SK-N-SH treated with all-trans-retinoic acid at 6 μM for 48 hours (cell line): ENCODE measurements at regions not wholly inside any gene's neighbourhood (a gene's known extent, or its start where the extent isn't known, plus 50 kb on each side); places are given as distances from the start of the nearest gene placed in this dataset.

Experiments
- ATAC-seq: fragments of 200-7000 bp; cut with Tn5 transposase; 3 replicates; pipeline ENCODE4 v1.9.1; 2020; ENCODE audit warnings: mild to moderate bottlenecking, moderate library complexity
- ARNTL ChIP-seq: fragments of 450-650 bp; formaldehyde crosslinking; IDR thresholded peaks from 2 replicates; pipeline ENCODE4 v1.5.0; 2020; ENCODE audit warnings: low read depth, mild to moderate bottlenecking, moderate library complexity, borderline replicate concordance
- BACH2 ChIP-seq: fragments of 250-450 bp; sonication (Bioruptor Pico); IDR thresholded peaks from 2 replicates; pipeline ENCODE4 v1.9.0; 2021; ENCODE audit warnings: mild to moderate bottlenecking, borderline replicate concordance
- CREB5 ChIP-seq: fragments of 250-450 bp; sonication (Bioruptor Pico); IDR thresholded peaks from 2 replicates; pipeline ENCODE4 v1.5.1; 2020; ENCODE audit warnings: low read depth, mild to moderate bottlenecking, moderate library complexity
- CSDC2 ChIP-seq: fragments of 250-450 bp; sonication (Bioruptor Pico); IDR thresholded peaks from 2 replicates; pipeline ENCODE4 v1.5.0; 2020; ENCODE audit warnings: mild to moderate bottlenecking, moderate library complexity
- GLIS3 ChIP-seq: fragments of 250-450 bp; sonication (Bioruptor Pico); IDR thresholded peaks from 2 replicates; pipeline ENCODE4 v1.5.0; 2020; ENCODE audit warnings: mild to moderate bottlenecking, moderate library complexity
- ISL1 ChIP-seq: fragments of 250-450 bp; sonication (Bioruptor Pico); IDR thresholded peaks from 2 replicates; pipeline ENCODE4 v2.1.2; 2022; ENCODE audit warnings: mild to moderate bottlenecking, moderate library complexity
- OSR1 ChIP-seq: fragments of 250-450 bp; sonication (Bioruptor Pico); IDR thresholded peaks from 2 replicates; pipeline ENCODE4 v1.8.0; 2022; ENCODE audit warnings: moderate library complexity, mild to moderate bottlenecking, inconsistent platforms
- PATZ1 ChIP-seq: fragments of 250-450 bp; sonication (Bioruptor Pico); IDR thresholded peaks from 2 replicates; pipeline ENCODE4 v1.8.0; 2020; ENCODE audit warnings: mild to moderate bottlenecking, moderate library complexity, borderline replicate concordance
- POU6F1 ChIP-seq: fragments of 250-450 bp; sonication (Bioruptor Pico); IDR thresholded peaks from 2 replicates; pipeline ENCODE4 v1.8.0; 2021; ENCODE audit warnings: low read depth, mild to moderate bottlenecking, moderate library complexity, borderline replicate concordance
- PPARA ChIP-seq: fragments of 250-450 bp; sonication (Bioruptor Pico); IDR thresholded peaks from 2 replicates; pipeline ENCODE4 v1.5.0; 2020; ENCODE audit warnings: mild to moderate bottlenecking, borderline replicate concordance
- RARB ChIP-seq: fragments of 250-450 bp; sonication (Bioruptor Pico); IDR thresholded peaks from 2 replicates; pipeline ENCODE4 v1.8.0; 2021; ENCODE audit warnings: mild to moderate bottlenecking, moderate library complexity
- SNAI2 ChIP-seq: fragments of 250-450 bp; sonication (Bioruptor Pico); IDR thresholded peaks from 2 replicates; pipeline ENCODE4 v1.5.0; 2020; ENCODE audit warnings: mild to moderate bottlenecking, moderate library complexity
- TCF4 ChIP-seq: fragments of 250-450 bp; sonication (Bioruptor Pico); IDR thresholded peaks from 2 replicates; pipeline ENCODE4 v1.8.0; 2021; ENCODE audit warnings: mild to moderate bottlenecking, moderate library complexity, borderline replicate concordance
- TOX ChIP-seq: fragments of 250-450 bp; sonication (Bioruptor Pico); IDR thresholded peaks from 2 replicates; pipeline ENCODE4 v1.8.0; 2021; ENCODE audit warnings: mild to moderate bottlenecking, moderate library complexity, borderline replicate concordance
- ZC3H10 ChIP-seq: fragments of 250-450 bp; sonication (Bioruptor Pico); IDR thresholded peaks from 2 replicates; pipeline ENCODE4 v1.5.1; 2021; ENCODE audit warnings: mild to moderate bottlenecking, moderate library complexity
- ZFP3 ChIP-seq: fragments of 250-450 bp; sonication (Bioruptor Pico); IDR thresholded peaks from 2 replicates; pipeline ENCODE4 v1.5.0; 2020; ENCODE audit warnings: mild to moderate bottlenecking, moderate library complexity
- ZFP30 ChIP-seq: fragments of 450-650 bp; formaldehyde crosslinking; IDR thresholded peaks from 2 replicates; pipeline ENCODE4 v1.5.0; 2022; ENCODE audit warnings: mild to moderate bottlenecking, moderate library complexity
- ZNF565 ChIP-seq: fragments of 450-650 bp; formaldehyde crosslinking; conservative IDR thresholded peaks from 2 replicates; pipeline ENCODE4 v1.5.0; 2020; ENCODE audit warnings: low read depth, mild to moderate bottlenecking, moderate library complexity
- ZNF70 ChIP-seq: fragments of 450-650 bp; formaldehyde crosslinking; IDR thresholded peaks from 2 replicates; pipeline ENCODE4 v1.5.0; 2020; ENCODE audit warnings: mild to moderate bottlenecking, moderate library complexity
- ZNF8 ChIP-seq: fragments of 450-650 bp; formaldehyde crosslinking; IDR thresholded peaks from 2 replicates; pipeline ENCODE4 v1.5.0; 2020; ENCODE audit warnings: mild to moderate bottlenecking, moderate library complexity

GRCh38 chr5:54860321-54860720 is 125.1 kb downstream of the ESM1 start (continued):
- TF ChIP-seq POU6F1 (CRISPR knock-in tag) = no peak
- no peak for TF ChIP-seq OSR1 (CRISPR knock-in tag)
- no peak for TF ChIP-seq ISL1
- no peak for TF ChIP-seq SNAI2 (CRISPR knock-in tag)
- TF ChIP-seq TCF4 (CRISPR knock-in tag) = no peak
- TF ChIP-seq GLIS3 (CRISPR knock-in tag) = no peak
- no peak for TF ChIP-seq RARB
- no peak for TF ChIP-seq BACH2 (CRISPR knock-in tag)
- no peak for TF ChIP-seq CSDC2 (CRISPR knock-in tag)
- no peak for TF ChIP-seq ZC3H10 (CRISPR knock-in tag)
- TF ChIP-seq CREB5 (CRISPR knock-in tag) = no peak
- TF ChIP-seq ZFP30 (CRISPR knock-in tag) = no peak
- TF ChIP-seq ARNTL (CRISPR knock-in tag) = no peak
- TF ChIP-seq ZNF70 (CRISPR knock-in tag) = no peak
- TF ChIP-seq, all 23 proteins: peak for 0

GRCh38 chr5:54859316-54859715 is 126.1 kb downstream of the ESM1 start:
- TF ChIP-seq SNAI2 (CRISPR knock-in tag) = no peak
- TF ChIP-seq BACH2 (CRISPR knock-in tag) = no peak
- TF ChIP-seq ZNF70 (CRISPR knock-in tag) = no peak
- TF ChIP-seq OSR1 (CRISPR knock-in tag) = no peak
- no peak for TF ChIP-seq ZNF565 (CRISPR knock-in tag)
- TF ChIP-seq PPARA = no peak
- no peak for TF ChIP-seq GLIS3 (CRISPR knock-in tag)
- no peak for TF ChIP-seq TOX (CRISPR knock-in tag)
- no peak for TF ChIP-seq CSDC2 (CRISPR knock-in tag)
- TF ChIP-seq ZNF8 (CRISPR knock-in tag) = no peak
- no peak for TF ChIP-seq ISL1
- no peak for TF ChIP-seq TCF4 (CRISPR knock-in tag)
- TF ChIP-seq PATZ1 (CRISPR knock-in tag) = no peak
- no peak for TF ChIP-seq ZFP3 (CRISPR knock-in tag)
- no peak for TF ChIP-seq ZC3H10 (CRISPR knock-in tag)
- TF ChIP-seq POU6F1 (CRISPR knock-in tag) = no peak
- TF ChIP-seq ZFP30 (CRISPR knock-in tag) = no peak

GRCh38 chr5:54854883-54855581 is 130.4 kb downstream of the ESM1 start:
- no peak for ATAC-seq
- TF ChIP-seq PATZ1 (CRISPR knock-in tag) (no peak), ZNF8 (CRISPR knock-in tag) (no peak)

More at GRCh38 chr5:54859316-54859715, 126.1 kb downstream of the ESM1 start:
- no peak for ATAC-seq
